ENCODE measurements at regions not wholly inside any gene's neighbourhood (a gene's known extent, or its start where the extent isn't known, plus 50 kb on each side); places are given as distances from the start of the nearest gene placed in this dataset.

GRCh38 chr17:70024253-70024652, 50.8 kb upstream of the KCNJ16 start:
- no peak overlapping the region for H3K4me3 ChIP-seq (ENCODE audit: low read depth, low read length)
- TF ChIP-seq CTCF (IDR thresholded peaks at IDR 0.05; ENCODE audit: borderline replicate concordance, insufficient read depth, low read depth, low read length): no peak

All from GM12875 (cell line).